ENCODE measurements at regions not wholly inside any gene's neighbourhood (a gene's known extent, or its start where the extent isn't known, plus 50 kb on each side); places are given as distances from the start of the nearest gene placed in this dataset.

- TF ChIP-seq CTCF (IDR thresholded peaks at IDR 0.05) (no peak), POLR2A (IDR thresholded peaks at IDR 0.05) (no peak)
Measured at GRCh38 chr3:177565981-177566380, 368.7 kb upstream of the TBL1XR1 start.
